ENCODE measurements at regions not wholly inside any gene's neighbourhood (a gene's known extent, or its start where the extent isn't known, plus 50 kb on each side); places are given as distances from the start of the nearest gene placed in this dataset.

- CTCF ChIA-PET, result no interaction called here
- Histone ChIP-seq H3K27ac (ENCODE audit: low read depth, low read length) (no peak overlapping the region), H2AFZ (ENCODE audit: low read depth, low read length, poor library complexity, severe bottlenecking) (no peak overlapping the region), H3K27me3 (ENCODE audit: insufficient read depth, low read length) (no peaks in the 10 kb centered on the region), H3K4me3 (replicated peaks in 1 of 2; ENCODE audit: low read depth in 1 of 2, low read length in 2 of 2) (no peak overlapping the region), H3K9me3 (ENCODE audit: control insufficient read depth in 1 of 2, insufficient read depth in 1 of 2, low read depth in 1 of 2, low read length in 2 of 2) (peaks cover 7 to 14% of the 10 kb centered on the region in 2 experiments; a peak in 2 of 4 replicates), H3K4me2 (ENCODE audit: low read length) (no peak overlapping the region), H3K36me3 (ENCODE audit: control insufficient read depth in 1 of 2, insufficient read depth in 2 of 2, low read length in 2 of 2) (no peaks in the 10 kb centered on the region), H3K9ac (ENCODE audit: low read length) (no peak overlapping the region), H3K4me1 (ENCODE audit: control insufficient read depth in 1 of 2, insufficient read depth in 2 of 2, low read length in 2 of 2) (no peaks in the 10 kb centered on the region), H4K20me1 (ENCODE audit: insufficient read depth) (no peaks in the 10 kb centered on the region), H3K79me2 (ENCODE audit: insufficient read depth, low read length) (no peaks in the 10 kb centered on the region), H3K9me2 (ENCODE audit: insufficient read depth) (no peaks in the 10 kb centered on the region)
- BruUV-seq (replicated peaks), result no TSS peak
- no peak for DNase-seq (ENCODE audit: low read depth, low spot score)
- TF ChIP-seq ELF1 (IDR thresholded peaks at IDR 0.05; ENCODE audit: borderline replicate concordance, low read depth) (no peak), ZNF274 (IDR thresholded peaks at IDR 0.05; ENCODE audit: low read depth, low read length) (no peak), MAX (IDR thresholded peaks at IDR 0.05) (no peak), EZH2phosphoT487 (IDR thresholded peaks at IDR 0.05; ENCODE audit: borderline replicate concordance) (no peak), POLR2AphosphoS5 (IDR thresholded peaks at IDR 0.05; ENCODE audit: low read depth, low read length) (no peak), EZH2 (IDR thresholded peaks at IDR 0.05) (no peak), CTCF (IDR thresholded peaks at IDR 0.05 in 2 of 3, conservative IDR thresholded peaks at IDR 0.05 in 1 of 3; ENCODE audit: borderline replicate concordance in 1 of 3, insufficient read depth in 1 of 3, low read depth in 2 of 3, low read length in 2 of 3) (no peak), YY1 (IDR thresholded peaks at IDR 0.05; ENCODE audit: extremely low read depth, insufficient replicate concordance, low read depth, low read length) (no peak), CEBPB (IDR thresholded peaks at IDR 0.05; ENCODE audit: low read depth) (no peak), SRF (IDR thresholded peaks at IDR 0.05; ENCODE audit: low read depth) (no peak), ZFX (IDR thresholded peaks at IDR 0.05) (no peak), CBX3 (IDR thresholded peaks at IDR 0.05; ENCODE audit: low read depth) (no peak)
- RAD21 ChIA-PET (ENCODE audit: low non-redundant PET in 1 of 2, low total read pairs in 2 of 2, uncharacterized antibody in 2 of 2, unreplicated experiment in 2 of 2), result no interaction called here
- ATAC-seq, result no peak
- POLR2A ChIA-PET, result no interaction called here
- intact Hi-C loops (cut with micrococcal nuclease), result no loop called here
Observed at GRCh38 chr16:72711823-72712222, 336.1 kb downstream of the ZFHX3 start.

All from HCT116 (cell line).